Myocyte (in vitro differentiated cells): ENCODE measurements at regions not wholly inside any gene's neighbourhood (a gene's known extent, or its start where the extent isn't known, plus 50 kb on each side); places are given as distances from the start of the nearest gene placed in this dataset.
A peak's percentile ranks its signal among the peaks of the same experiment; 100 is the strongest.

ENCODE experiments used
- DNase-seq: peaks from one replicate; pipeline ENCODE4 v3.0.0-alpha.2; 2012; ENCODE audit warnings: low read depth

DNA sequence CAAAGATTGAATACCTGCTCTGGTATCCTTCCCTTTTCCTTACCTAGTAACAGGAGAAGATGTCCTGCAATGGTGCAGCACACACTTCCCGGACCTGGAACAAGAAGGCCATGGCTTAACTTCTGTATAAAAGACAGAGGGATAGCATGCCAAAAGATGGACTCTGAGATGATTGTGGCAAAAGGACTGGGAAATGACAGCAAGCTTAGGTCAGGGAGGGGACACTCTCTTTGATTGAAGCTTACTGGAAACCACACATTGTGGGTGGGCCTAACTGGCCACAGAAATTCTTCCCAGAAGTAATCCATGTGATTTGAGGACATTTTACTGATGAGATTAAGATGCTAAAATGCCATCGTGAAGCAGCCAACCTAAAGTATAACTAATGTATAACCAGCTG is 71.0 kb upstream of the OTUD4 start:
- no peak for DNase-seq

DNA sequence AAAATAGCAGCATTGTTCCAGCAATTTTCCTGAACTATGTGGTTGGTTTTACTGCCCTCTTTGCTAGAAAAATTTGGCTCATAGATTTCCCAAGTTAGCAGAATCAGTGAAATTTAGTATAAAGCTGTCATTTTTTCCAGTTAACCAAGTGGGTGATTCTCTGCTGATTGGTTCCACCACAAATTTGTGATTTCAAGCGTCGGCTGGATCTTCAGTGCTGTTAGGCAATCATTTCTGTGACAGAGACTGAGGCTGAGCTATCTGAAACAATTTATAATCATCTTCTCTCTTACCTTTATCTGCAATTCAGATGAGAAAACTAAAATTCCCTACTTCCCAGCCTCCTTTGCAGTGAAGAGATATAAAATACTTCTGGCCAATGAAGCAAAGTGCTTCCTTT is 68.6 kb upstream of the OTUD4 start:
- no peak for DNase-seq

DNA sequence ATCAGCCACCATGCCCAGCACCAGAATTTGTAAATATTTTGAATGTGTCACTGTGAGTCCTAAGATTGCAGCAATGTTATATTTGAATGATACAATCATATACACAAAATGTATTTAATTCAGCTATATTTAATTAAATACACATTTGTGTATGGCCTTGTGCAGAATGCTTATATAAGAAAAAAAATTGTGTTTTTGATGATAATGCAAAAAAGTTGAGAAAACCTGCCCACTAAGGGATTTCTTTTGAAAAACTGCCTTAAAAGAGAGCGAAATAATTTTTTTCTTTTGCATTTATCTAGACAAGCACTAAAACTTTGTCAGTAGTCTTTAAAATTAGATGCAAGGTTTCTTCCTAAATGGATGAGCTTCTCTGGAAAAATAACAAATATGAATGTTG is 68.1 kb upstream of the OTUD4 start:
- no peak for DNase-seq

DNA sequence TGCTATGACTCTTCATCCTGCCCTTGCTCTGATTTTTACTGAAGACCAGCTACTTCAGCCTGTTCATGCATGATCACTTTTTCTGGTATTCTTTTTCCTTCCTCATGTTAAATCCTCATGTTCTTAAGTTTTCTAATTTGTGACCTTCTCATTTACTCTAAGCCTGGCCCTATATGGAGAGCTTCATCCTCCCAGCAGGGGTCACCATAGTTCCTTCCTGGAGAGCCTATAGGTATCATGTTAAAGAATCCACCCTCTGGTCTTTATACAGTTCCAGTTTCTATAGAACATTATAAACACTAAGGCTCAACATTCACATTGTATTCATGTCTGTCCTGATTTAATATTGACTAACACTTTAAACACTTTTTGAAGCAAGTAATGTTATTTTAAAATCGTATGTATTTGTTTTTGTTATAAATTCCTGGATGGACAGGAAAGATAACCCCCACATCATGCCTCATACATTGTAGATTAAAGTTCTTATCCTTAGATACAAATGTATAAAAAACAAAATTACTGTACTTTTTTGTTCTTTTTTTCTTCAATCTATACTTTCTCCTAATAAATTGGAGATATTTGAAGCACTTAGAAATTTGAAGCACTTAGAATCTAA is 53.8 kb upstream of the OTUD4 start:
- peak; percentile 67 for DNase-seq

DNA sequence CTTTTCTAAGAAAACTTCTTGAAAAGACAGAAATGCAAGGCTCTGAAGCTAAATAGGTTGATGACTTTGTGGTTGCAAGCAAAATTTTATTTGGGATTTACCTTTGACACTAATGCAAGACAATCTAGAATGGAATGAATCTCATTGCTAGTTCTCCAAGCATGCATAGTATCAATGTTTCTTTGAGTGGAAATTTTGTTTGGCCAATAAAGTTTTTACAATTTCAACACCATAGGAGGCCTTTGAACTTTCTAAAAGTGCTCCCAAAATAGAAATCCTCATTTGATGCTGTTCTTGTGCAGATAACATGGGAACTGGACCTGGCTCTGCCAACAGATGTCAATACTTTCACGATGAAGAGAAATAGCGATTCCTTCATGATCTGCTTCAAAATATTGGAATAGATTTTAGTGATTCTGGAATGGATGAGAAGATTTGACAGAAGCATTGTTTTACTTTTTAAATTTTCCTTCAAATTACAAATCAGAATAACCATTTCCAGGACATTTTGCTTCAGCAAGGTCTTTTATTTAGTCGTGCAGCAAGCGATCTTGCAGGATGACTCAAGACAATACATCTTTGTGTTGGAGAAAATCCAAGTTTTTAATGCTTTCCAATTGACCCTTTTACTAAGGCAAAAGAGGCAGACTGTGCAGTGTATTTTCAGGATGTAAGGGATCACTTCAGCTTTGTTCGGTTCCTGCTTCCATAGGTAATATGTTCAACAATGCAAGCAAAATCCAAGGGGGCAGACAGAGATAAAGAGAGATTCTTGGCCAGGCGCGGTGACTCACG is 51.7 kb upstream of the OTUD4 start:
- no peak for DNase-seq

DNA sequence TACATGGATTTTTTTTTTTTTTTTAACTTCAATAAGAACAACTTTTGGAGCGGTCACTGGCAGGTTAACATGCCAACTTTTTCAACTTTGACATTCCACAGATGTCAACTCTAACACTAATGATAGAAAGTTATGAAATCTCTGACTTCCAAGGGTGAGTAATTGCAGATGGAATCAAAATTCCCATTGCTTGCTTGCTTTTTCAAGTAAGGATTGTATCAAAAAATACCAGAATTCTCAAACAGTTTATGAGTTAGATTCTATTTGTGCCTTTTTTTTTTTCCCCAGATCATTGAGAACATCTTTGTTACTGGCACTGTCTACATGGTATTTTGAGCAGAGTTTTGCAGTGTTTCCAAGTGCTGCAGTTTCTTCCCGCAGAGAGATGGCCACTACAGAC is 50.3 kb upstream of the OTUD4 start:
- DNase-seq, result peak; percentile 24
